ENCODE measurements at regions not wholly inside any gene's neighbourhood (a gene's known extent, or its start where the extent isn't known, plus 50 kb on each side); places are given as distances from the start of the nearest gene placed in this dataset.

- CTCF ChIA-PET: no interaction called here
- Mint-ChIP-seq H3K9me3 (no peaks in the 10 kb centered on the region), H3K27me3 (no peaks in the 10 kb centered on the region), H3K4me1 (no peaks in the 10 kb centered on the region), H3K4me3 (no peak overlapping the region), H3K27ac (no peak overlapping the region), H3K36me3 (ENCODE audit: low read depth) (no peaks in the 10 kb centered on the region)
- POLR2A ChIA-PET: no interaction called here
- no peak for DNase-seq
Measured at GRCh38 chr5:113788141-113788655, 274.7 kb downstream of the YTHDC2 start.

- Mint-ChIP-seq H3K27me3 (no peaks in the 10 kb centered on the region), H3K9me3 (no peaks in the 10 kb centered on the region), H3K27ac (no peak overlapping the region), H3K4me1 (no peaks in the 10 kb centered on the region), H3K4me3 (no peak overlapping the region), H3K36me3 (ENCODE audit: low read depth) (no peaks in the 10 kb centered on the region)
- POLR2A ChIA-PET: no interaction called here
- no peak for DNase-seq
- CTCF ChIA-PET: no interaction called here
Measured at GRCh38 chr5:113789769-113790168, 276.3 kb downstream of the YTHDC2 start.

GRCh38 chr5:113792806-113793205 is 279.3 kb downstream of the YTHDC2 start:
- no peaks in the 10 kb centered on the region for H3K4me1 Mint-ChIP-seq
- ChIA-PET CTCF (no interaction called here), POLR2A (no interaction called here)
- no peak for DNase-seq
- no peaks in the 10 kb centered on the region for H3K9me3 Mint-ChIP-seq
- no peak overlapping the region for H3K4me3 Mint-ChIP-seq
- H3K27ac Mint-ChIP-seq: no peak overlapping the region
- no peaks in the 10 kb centered on the region for H3K27me3 Mint-ChIP-seq
- no peaks in the 10 kb centered on the region for H3K36me3 Mint-ChIP-seq (ENCODE audit: low read depth)

GRCh38 chr5:113794981-113795380 is 281.5 kb downstream of the YTHDC2 start:
- H3K9me3 Mint-ChIP-seq: no peaks in the 10 kb centered on the region
- no peak for DNase-seq
- POLR2A ChIA-PET: no interaction called here
- no peaks in the 10 kb centered on the region for H3K27me3 Mint-ChIP-seq
- no peak overlapping the region for H3K27ac Mint-ChIP-seq
- H3K36me3 Mint-ChIP-seq (ENCODE audit: low read depth): no peaks in the 10 kb centered on the region
- no peaks in the 10 kb centered on the region for H3K4me1 Mint-ChIP-seq
- CTCF ChIA-PET: interaction anchor here (1.1 kb wide), 1 partner anchor 15 kb away, joined by 4 read pairs; no protein-coding TSS in a partner anchor
- H3K4me3 Mint-ChIP-seq: no peak overlapping the region

- Mint-ChIP-seq H3K27ac (no peak overlapping the region), H3K36me3 (ENCODE audit: low read depth) (no peaks in the 10 kb centered on the region), H3K4me1 (no peaks in the 10 kb centered on the region), H3K9me3 (no peaks in the 10 kb centered on the region), H3K27me3 (no peaks in the 10 kb centered on the region), H3K4me3 (no peak overlapping the region)
- CTCF ChIA-PET: no interaction called here
- DNase-seq: no peak
- POLR2A ChIA-PET: no interaction called here
Measured at GRCh38 chr5:113800686-113801085, 287.2 kb downstream of the YTHDC2 start.

- POLR2A ChIA-PET: no interaction called here
- Mint-ChIP-seq H3K36me3 (ENCODE audit: low read depth) (no peaks in the 10 kb centered on the region), H3K4me1 (no peaks in the 10 kb centered on the region), H3K9me3 (no peaks in the 10 kb centered on the region), H3K27ac (no peak overlapping the region), H3K4me3 (no peak overlapping the region), H3K27me3 (no peaks in the 10 kb centered on the region)
- no peak for DNase-seq
- CTCF ChIA-PET: no interaction called here
Measured at GRCh38 chr5:113804264-113804663, 290.8 kb downstream of the YTHDC2 start.

GRCh38 chr5:113804943-113805342 is 291.4 kb downstream of the YTHDC2 start:
- Mint-ChIP-seq H3K36me3 (ENCODE audit: low read depth) (no peaks in the 10 kb centered on the region), H3K4me3 (no peak overlapping the region), H3K4me1 (no peaks in the 10 kb centered on the region), H3K27me3 (peaks cover 2% of the 10 kb centered on the region), H3K9me3 (no peaks in the 10 kb centered on the region), H3K27ac (no peak overlapping the region)
- no peak for DNase-seq
- ChIA-PET CTCF (no interaction called here), POLR2A (no interaction called here)

- Mint-ChIP-seq H3K4me3 (no peak overlapping the region), H3K4me1 (no peaks in the 10 kb centered on the region), H3K36me3 (ENCODE audit: low read depth) (no peaks in the 10 kb centered on the region), H3K9me3 (no peaks in the 10 kb centered on the region), H3K27me3 (peaks cover 2% of the 10 kb centered on the region), H3K27ac (no peak overlapping the region)
- CTCF ChIA-PET: no interaction called here
- POLR2A ChIA-PET: no interaction called here
- DNase-seq: no peak
Measured at GRCh38 chr5:113806250-113806649, 292.8 kb downstream of the YTHDC2 start.

GRCh38 chr5:113806904-113807303 is 293.4 kb downstream of the YTHDC2 start:
- no peak overlapping the region for H3K27ac Mint-ChIP-seq
- H3K4me3 Mint-ChIP-seq: no peak overlapping the region
- CTCF ChIA-PET: no interaction called here
- H3K9me3 Mint-ChIP-seq: no peaks in the 10 kb centered on the region
- no peaks in the 10 kb centered on the region for H3K4me1 Mint-ChIP-seq
- H3K36me3 Mint-ChIP-seq (ENCODE audit: low read depth): no peaks in the 10 kb centered on the region
- DNase-seq: no peak
- peaks cover 2% of the 10 kb centered on the region for H3K27me3 Mint-ChIP-seq
- POLR2A ChIA-PET: no interaction called here

GRCh38 chr5:113807427-113807991 is 294.0 kb downstream of the YTHDC2 start:
- H3K9me3 Mint-ChIP-seq: no peaks in the 10 kb centered on the region
- no peak for DNase-seq
- H3K4me3 Mint-ChIP-seq: no peak overlapping the region
- CTCF ChIA-PET: no interaction called here
- no peaks in the 10 kb centered on the region for H3K36me3 Mint-ChIP-seq (ENCODE audit: low read depth)
- H3K4me1 Mint-ChIP-seq: no peaks in the 10 kb centered on the region
- peaks cover 2% of the 10 kb centered on the region for H3K27me3 Mint-ChIP-seq
- H3K27ac Mint-ChIP-seq: no peak overlapping the region
- POLR2A ChIA-PET: no interaction called here

GRCh38 chr5:113808956-113809355 is 295.5 kb downstream of the YTHDC2 start:
- POLR2A ChIA-PET: no interaction called here
- CTCF ChIA-PET: no interaction called here
- no peaks in the 10 kb centered on the region for H3K4me1 Mint-ChIP-seq
- no peaks in the 10 kb centered on the region for H3K36me3 Mint-ChIP-seq (ENCODE audit: low read depth)
- no peak overlapping the region for H3K27ac Mint-ChIP-seq
- DNase-seq: no peak
- H3K9me3 Mint-ChIP-seq: no peaks in the 10 kb centered on the region
- no peak overlapping the region for H3K4me3 Mint-ChIP-seq
- H3K27me3 Mint-ChIP-seq: peaks cover 2% of the 10 kb centered on the region

GRCh38 chr5:113809626-113810025 is 296.1 kb downstream of the YTHDC2 start:
- Mint-ChIP-seq H3K4me1 (no peaks in the 10 kb centered on the region), H3K27me3 (peaks cover 2% of the 10 kb centered on the region), H3K4me3 (no peak overlapping the region), H3K36me3 (ENCODE audit: low read depth) (no peaks in the 10 kb centered on the region), H3K27ac (no peak overlapping the region), H3K9me3 (no peaks in the 10 kb centered on the region)
- no peak for DNase-seq
- POLR2A ChIA-PET: no interaction called here
- CTCF ChIA-PET: no interaction called here

- Mint-ChIP-seq H3K9me3 (no peaks in the 10 kb centered on the region), H3K36me3 (ENCODE audit: low read depth) (no peaks in the 10 kb centered on the region), H3K27me3 (peaks cover 2% of the 10 kb centered on the region), H3K4me1 (no peaks in the 10 kb centered on the region), H3K27ac (no peak overlapping the region), H3K4me3 (no peak overlapping the region)
- ChIA-PET CTCF (no interaction called here), POLR2A (no interaction called here)
- DNase-seq: no peak
Measured at GRCh38 chr5:113813466-113813865, 300.0 kb downstream of the YTHDC2 start.

- H3K27me3 Mint-ChIP-seq: no peaks in the 10 kb centered on the region
- no peaks in the 10 kb centered on the region for H3K36me3 Mint-ChIP-seq (ENCODE audit: low read depth)
Measured at GRCh38 chr5:113817683-113818082, 304.2 kb downstream of the YTHDC2 start.

GRCh38 chr5:113823696-113824095 is 310.2 kb downstream of the YTHDC2 start:
- H3K36me3 Mint-ChIP-seq (ENCODE audit: low read depth): no peaks in the 10 kb centered on the region
- H3K27ac Mint-ChIP-seq: no peak overlapping the region
- H3K4me1 Mint-ChIP-seq: no peaks in the 10 kb centered on the region
- ChIA-PET CTCF (no interaction called here), POLR2A (no interaction called here)
- DNase-seq: no peak
- no peak overlapping the region for H3K4me3 Mint-ChIP-seq
- H3K27me3 Mint-ChIP-seq: no peaks in the 10 kb centered on the region
- H3K9me3 Mint-ChIP-seq: no peaks in the 10 kb centered on the region

More at GRCh38 chr5:113817683-113818082, 304.2 kb downstream of the YTHDC2 start:
- POLR2A ChIA-PET: no interaction called here
- DNase-seq: no peak
- H3K9me3 Mint-ChIP-seq: no peaks in the 10 kb centered on the region
- H3K27ac Mint-ChIP-seq: no peak overlapping the region
- CTCF ChIA-PET: no interaction called here
- H3K4me1 Mint-ChIP-seq: no peaks in the 10 kb centered on the region
- H3K4me3 Mint-ChIP-seq: no peak overlapping the region
